ELF-1 (cell line): ENCODE measurements at regions not wholly inside any gene's neighbourhood (a gene's known extent, or its start where the extent isn't known, plus 50 kb on each side); places are given as distances from the start of the nearest gene placed in this dataset.

Experiments used
- DNase-seq: peaks from one replicate; pipeline ENCODE4 v3.0.0-alpha.2; 2016; ENCODE audit warnings: low read depth, low spot score

GRCh38 chr2:145116056-145116455 is 596.1 kb upstream of the ZEB2 start:
- DNase-seq: no peak

- DNase-seq: no peak
Measured at GRCh38 chr2:145114726-145115125, 594.8 kb upstream of the ZEB2 start.

DNA sequence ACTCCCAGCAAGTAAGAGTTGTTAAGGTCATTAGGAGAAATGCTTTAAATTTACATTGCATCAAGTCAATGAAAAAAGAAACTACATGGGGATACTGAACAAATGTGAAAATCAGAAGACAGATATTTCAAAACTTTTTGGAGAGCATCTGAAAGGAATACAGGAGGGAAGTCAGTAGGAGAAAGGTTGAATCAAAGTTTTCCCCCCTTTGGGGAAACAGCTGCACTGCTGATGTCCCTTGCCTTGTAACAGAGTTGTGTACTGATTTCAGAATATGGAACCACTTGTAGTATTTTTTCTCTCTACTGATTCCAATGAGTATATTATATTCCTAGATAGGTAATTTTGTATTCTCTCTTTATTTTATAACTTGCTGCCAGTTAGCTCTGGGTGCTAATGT is 592.5 kb upstream of the ZEB2 start:
- DNase-seq: no peak

GRCh38 chr2:145110668-145111356 is 590.9 kb upstream of the ZEB2 start:
- DNase-seq: no peak

DNA sequence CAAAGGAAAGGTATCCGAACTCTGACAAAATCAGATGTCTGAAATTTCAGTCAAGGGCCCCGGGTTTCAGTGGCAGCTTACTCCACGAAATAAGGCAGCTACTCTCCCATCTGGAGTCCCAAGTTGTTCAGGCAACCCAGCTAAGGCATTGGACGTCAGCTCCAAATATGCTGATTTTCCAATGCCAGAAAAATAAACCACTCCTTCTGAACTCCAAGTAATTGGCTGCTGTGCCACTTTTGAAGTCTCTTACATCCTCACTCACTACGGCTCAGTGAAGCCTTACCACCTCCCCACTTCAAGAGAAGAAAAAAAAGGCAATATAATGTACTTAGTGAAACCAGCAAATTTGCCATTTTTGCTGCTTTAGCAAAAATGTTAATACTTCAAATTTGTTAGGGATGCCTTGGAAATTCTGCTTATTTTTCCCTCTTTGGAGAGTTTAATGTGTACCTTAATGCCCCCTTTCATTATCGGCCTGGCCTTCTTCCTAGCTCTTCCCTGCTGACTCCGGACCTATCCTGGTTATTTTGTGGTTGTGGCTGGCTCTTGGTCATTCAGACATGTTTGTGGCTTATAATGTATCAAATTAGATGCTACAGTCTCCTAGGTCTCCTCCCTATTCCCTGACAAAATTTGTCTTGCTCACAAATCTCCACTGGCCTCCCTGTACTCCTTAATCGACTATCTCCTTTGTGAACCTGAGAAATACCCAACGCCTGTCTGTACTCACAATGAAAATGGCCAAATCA is 589.2 kb upstream of the ZEB2 start:
- no peak for DNase-seq

- DNase-seq: peak; percentile 51
Measured at GRCh38 chr2:145108361-145108778, 588.5 kb upstream of the ZEB2 start.

DNA sequence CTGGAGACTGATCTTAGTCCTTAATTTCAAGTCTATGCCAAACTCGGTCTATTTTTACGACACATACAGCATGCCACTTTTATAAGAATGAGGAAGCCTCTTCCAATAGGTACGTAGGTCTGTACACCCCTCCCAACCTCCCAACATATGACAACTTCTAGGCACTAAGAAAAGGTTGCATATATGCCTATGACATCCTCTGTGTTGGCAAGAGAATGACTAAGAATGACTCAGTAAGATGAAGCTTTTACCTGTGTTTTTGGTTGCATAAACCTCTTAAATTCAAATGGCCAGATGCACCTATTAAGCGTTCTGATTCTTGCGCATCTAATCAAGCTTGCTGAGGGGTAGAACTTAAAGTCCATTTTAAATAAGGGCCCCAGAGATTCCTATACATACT is 586.4 kb upstream of the ZEB2 start:
- DNase-seq: no peak

GRCh38 chr2:145102706-145103105 is 582.8 kb upstream of the ZEB2 start:
- DNase-seq: no peak

DNA sequence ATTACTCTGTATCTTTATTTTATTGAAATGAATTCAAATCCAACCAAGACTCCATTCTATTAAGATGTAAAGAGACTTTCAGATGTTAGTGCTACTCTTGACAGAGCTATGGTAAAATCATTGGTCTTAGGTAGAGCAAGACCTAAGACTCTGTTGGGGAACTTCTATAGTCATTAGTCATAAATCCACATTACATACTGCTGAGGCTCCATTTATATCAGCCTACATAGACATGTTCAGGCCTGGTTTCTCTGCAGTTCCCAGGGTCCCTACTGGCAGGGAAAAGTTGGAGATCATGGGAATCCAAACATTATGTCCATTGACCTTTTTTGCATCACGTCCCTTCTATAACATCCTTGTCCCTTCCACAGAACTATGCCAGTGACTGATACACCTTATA is 580.4 kb upstream of the ZEB2 start:
- DNase-seq: no peak

- no peak for DNase-seq
Measured at GRCh38 chr2:145096582-145096981, 576.7 kb upstream of the ZEB2 start.

DNA sequence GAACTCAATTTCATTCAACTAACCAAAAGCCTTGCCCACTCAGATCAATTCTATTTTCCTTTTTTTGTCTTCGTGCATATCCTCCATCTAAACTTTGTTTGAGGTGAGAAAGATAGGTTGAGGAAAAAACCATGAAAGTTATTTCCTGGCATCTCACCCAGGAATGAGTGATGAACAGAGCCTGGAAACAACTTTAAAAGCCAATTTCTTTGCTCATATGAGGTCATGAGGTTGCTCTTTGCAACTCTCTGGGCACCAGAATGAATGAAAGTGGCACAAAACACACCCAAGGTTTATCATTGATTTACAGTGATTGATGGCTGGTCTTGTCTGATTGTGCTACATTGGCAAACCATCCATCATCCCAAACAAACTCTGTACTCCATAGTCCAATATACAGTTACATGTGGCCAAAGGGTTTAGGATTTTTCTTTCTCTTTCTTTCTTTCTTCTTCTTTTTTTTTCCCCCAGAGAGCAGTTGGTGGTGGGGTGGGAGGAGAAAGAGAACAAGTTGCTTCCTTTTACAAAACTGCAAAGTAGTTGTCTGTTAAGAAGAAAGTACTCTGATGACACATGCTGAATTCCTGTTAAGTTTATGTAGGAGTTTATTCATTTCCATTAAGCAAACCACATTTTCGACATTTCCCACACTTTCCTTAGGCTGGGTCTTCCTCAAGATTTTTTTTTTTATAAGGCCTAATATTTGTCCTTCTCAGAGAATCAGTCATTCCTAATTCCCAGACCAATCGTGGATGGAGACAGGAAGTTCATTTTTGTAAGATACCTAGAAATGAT is 575.9 kb upstream of the ZEB2 start:
- DNase-seq: no peak

DNA sequence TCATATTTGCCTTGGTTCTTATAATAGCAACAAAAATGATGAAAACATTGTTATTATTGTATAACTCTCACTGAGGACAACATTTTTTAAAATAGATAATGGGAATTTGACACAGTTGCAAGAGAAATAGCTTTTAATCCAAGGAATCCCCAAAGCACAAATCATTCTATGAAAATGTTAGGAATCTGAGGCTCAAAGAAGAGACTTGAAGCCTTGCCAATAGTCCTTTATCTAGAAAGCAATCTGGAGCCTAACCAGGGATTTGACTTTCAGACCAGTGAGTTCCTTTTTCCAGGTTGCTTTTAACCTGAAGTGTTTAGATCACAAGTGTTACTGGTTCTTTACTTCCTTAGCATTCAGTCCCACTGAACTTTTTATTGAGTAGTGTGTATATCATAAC is 574.5 kb upstream of the ZEB2 start:
- DNase-seq: no peak

- no peak for DNase-seq
Measured at GRCh38 chr2:145091967-145092366, 572.0 kb upstream of the ZEB2 start.

DNA sequence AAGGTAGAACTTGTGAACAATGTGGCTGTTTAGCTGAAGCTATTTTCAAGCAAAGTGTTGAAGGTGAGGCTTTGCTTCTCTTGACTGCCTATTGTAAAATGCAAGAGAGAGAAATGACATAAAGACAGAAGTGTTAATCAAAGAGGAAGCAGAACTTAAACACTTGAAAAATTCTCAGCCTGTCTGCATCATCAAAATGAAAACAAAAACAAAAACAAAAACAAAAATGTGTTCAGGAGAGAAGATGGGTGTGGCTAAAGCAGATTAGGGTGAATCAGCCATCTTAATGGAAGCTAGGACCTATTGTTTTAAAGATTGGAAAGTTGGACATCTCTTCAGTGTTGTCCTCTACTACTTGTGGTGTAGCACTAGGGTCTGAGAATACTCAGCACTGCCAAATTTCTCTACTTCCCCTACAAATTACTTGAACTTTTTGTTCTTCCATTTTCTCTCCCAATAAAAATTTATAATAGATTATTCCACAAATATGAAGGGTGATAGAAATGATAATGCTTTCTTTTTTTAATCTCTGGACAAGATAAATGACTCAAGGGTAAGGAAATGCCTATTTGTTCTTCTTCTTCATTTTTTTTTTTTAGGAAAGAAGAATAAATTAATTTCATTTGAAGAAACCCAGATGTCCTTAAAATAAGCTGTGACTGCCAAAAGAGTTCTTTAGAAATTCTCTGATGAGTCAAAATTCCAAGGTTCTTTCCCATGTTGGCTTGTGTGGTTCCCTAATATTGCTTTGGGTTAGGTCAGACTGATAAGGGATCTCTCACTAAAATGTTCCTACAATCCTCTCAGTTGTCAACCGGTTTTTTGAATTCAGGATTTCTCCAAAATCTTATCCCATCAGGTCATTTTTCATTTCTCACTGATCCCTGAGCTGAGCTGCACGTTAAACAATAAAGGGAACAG is 571.2 kb upstream of the ZEB2 start:
- no peak for DNase-seq

GRCh38 chr2:145088756-145089155 is 568.8 kb upstream of the ZEB2 start:
- no peak for DNase-seq

DNA sequence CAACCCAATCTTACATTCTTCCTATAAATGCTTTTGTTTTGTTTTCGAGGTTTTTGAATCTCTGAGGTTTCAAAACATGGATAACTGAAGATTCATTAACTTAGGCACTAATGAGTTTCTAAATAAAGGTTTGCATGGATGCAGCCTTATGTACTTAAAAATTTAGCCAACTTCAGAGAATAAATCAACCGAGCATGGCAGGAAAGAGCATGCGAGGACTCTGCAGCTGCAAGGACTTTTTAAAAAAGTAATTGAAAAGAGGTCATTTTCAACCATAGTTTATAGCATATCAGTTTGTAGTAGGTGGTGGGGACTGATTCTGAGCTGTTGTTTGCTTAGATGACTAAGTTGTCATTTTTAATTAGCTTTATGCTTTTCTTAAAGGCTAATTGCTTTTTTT is 567.0 kb upstream of the ZEB2 start:
- DNase-seq: no peak

- no peak for DNase-seq
Measured at GRCh38 chr2:145085612-145086011, 565.7 kb upstream of the ZEB2 start.

GRCh38 chr2:145080426-145080825 is 560.5 kb upstream of the ZEB2 start:
- no peak for DNase-seq

DNA sequence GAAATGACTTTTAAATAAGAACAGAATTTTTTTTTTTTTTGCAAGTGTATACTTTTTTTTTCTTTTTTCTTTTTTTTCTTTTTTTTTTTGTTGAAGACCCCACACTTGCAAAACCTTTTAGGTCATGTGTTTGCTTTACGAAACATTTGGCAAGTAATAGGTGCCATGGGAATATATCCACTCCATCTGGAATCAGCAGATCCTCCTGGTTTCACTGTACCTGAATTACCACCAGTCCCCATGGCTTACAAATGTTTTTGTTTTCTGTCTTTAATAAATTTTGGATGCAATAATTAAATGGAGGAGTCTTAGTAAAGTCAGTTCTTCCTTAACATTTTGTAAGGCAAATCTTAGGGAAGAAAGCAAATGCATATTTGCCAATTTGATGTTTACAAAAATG is 559.7 kb upstream of the ZEB2 start:
- DNase-seq: no peak

- no peak for DNase-seq
Measured at GRCh38 chr2:145078923-145079322, 559.0 kb upstream of the ZEB2 start.

DNA sequence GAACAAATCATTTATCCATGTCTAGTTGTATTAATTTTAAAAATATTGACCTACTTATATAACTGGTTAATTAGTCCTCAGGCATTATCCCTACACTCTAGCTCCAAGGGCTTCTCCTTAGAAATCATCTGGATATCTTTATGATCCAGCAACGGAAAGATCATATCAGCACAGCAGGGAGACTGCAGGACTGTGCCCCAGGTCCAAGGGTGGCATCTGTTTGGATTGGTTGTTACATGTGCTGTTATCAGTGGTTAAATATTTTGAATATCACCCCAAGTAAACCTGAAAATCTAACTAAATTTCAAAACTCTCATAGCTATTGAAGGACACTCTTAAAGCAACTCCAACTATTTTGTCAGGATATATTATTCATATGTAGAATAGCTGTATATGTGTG is 556.2 kb upstream of the ZEB2 start:
- DNase-seq: no peak
